H9 (cell line): ENCODE measurements at regions not wholly inside any gene's neighbourhood (a gene's known extent, or its start where the extent isn't known, plus 50 kb on each side); places are given as distances from the start of the nearest gene placed in this dataset.
A peak's percentile ranks its signal among the peaks of the same experiment; 100 is the strongest.

ENCODE experiments used
- DNase-seq: peaks from one replicate; pipeline ENCODE4 v3.0.0-alpha.2; 2017
- H2AFZ ChIP-seq: one replicate; pipeline ENCODE4 v1.6.1; 2013; ENCODE audit warnings: mild to moderate bottlenecking, low read length, control low read depth, moderate library complexity
- H2AK5ac ChIP-seq: 2 replicates; pipeline ENCODE4 v1.6.1; 2013; ENCODE audit warnings: low read length, control low read depth, mixed read lengths; ENCODE audit not compliant: insufficient read length
- H2BK120ac ChIP-seq: one replicate; pipeline ENCODE4 v1.6.1; 2013; ENCODE audit warnings: low read depth, mild to moderate bottlenecking, low read length, control low read depth, inconsistent platforms; ENCODE audit not compliant: poor library complexity, severe bottlenecking
- H2BK12ac ChIP-seq: 2 replicates; pipeline ENCODE4 v1.6.1; 2013; ENCODE audit warnings: low read length, control low read depth, mixed read lengths, low read depth; ENCODE audit not compliant: insufficient read length
- H2BK15ac ChIP-seq: 2 replicates; pipeline ENCODE4 v1.6.1; 2013; ENCODE audit warnings: low read depth, low read length, control low read depth
- H2BK20ac ChIP-seq: one replicate; pipeline ENCODE4 v1.6.1; 2013; ENCODE audit warnings: low read depth, mild to moderate bottlenecking, low read length, control low read depth, inconsistent platforms; ENCODE audit not compliant: poor library complexity, severe bottlenecking
- H2BK5ac ChIP-seq: 2 replicates; pipeline ENCODE4 v1.6.1; 2013; ENCODE audit warnings: low read length, control low read depth, mixed read lengths; ENCODE audit not compliant: insufficient read length
- H3K14ac ChIP-seq: 2 replicates; pipeline ENCODE4 v1.6.1; 2013; ENCODE audit warnings: low read length, control low read depth; ENCODE audit not compliant: insufficient read depth
- H3K18ac ChIP-seq: 2 replicates; pipeline ENCODE4 v1.6.1; 2013; ENCODE audit warnings: low read depth, mild to moderate bottlenecking, mixed read lengths, low read length, control low read depth; ENCODE audit not compliant: insufficient read length
- H3K23ac ChIP-seq: 2 replicates; pipeline ENCODE4 v1.6.1; 2013; ENCODE audit warnings: low read length, control low read depth, mixed read lengths, low read depth; ENCODE audit not compliant: insufficient read length
- H3K23me2 ChIP-seq: 2 replicates; pipeline ENCODE4 v1.6.1; 2013; ENCODE audit warnings: low read depth, mild to moderate bottlenecking, mixed read lengths, low read length, control low read depth; ENCODE audit not compliant: insufficient read length, poor library complexity, severe bottlenecking
- H3K27ac ChIP-seq: 2 replicates; pipeline ENCODE4 v1.5.1; 2013; ENCODE audit warnings: low read length, control low read depth, mixed read lengths, low read depth; ENCODE audit not compliant: insufficient read length
- H3K27me3 ChIP-seq: 2 replicates; pipeline ENCODE4 v1.6.1; 2013; ENCODE audit warnings: low read length, control low read depth, inconsistent platforms; ENCODE audit not compliant: insufficient read depth
- H3K4ac ChIP-seq: 2 replicates; pipeline ENCODE4 v1.6.1; 2013; ENCODE audit warnings: low read depth, mild to moderate bottlenecking, control low read depth, inconsistent platforms, low read length, moderate library complexity
- H3K4me1 ChIP-seq: 2 replicates; pipeline ENCODE4 v1.6.1; 2013; ENCODE audit warnings: low read length, control low read depth, inconsistent platforms; ENCODE audit not compliant: insufficient read depth
- H3K4me2 ChIP-seq: 2 replicates; pipeline ENCODE4 v1.6.1; 2013; ENCODE audit warnings: low read length, control low read depth, mixed read lengths; ENCODE audit not compliant: insufficient read length, insufficient read depth
- H3K56ac ChIP-seq: 2 replicates; pipeline ENCODE4 v1.6.1; 2013; ENCODE audit warnings: low read depth, mild to moderate bottlenecking, mixed read lengths, low read length, control low read depth; ENCODE audit not compliant: insufficient read length
- H3K79me1 ChIP-seq: 2 replicates; pipeline ENCODE4 v1.6.1; 2013; ENCODE audit warnings: low read depth, mild to moderate bottlenecking, moderate library complexity, low read length, control low read depth, inconsistent platforms; ENCODE audit not compliant: insufficient read depth, poor library complexity, severe bottlenecking
- H3K79me2 ChIP-seq: 2 replicates; pipeline ENCODE4 v1.6.1; 2013; ENCODE audit warnings: low read length, control low read depth, inconsistent platforms; ENCODE audit not compliant: insufficient read depth
- H3K9ac ChIP-seq: 2 replicates; pipeline ENCODE4 v1.6.1; 2013; ENCODE audit warnings: low read length, control low read depth, mixed read lengths; ENCODE audit not compliant: insufficient read length; ENCODE audit errors: extremely low read depth
- H3K9me3 ChIP-seq: one replicate; pipeline ENCODE4 v1.6.1; 2013; ENCODE audit warnings: low read depth, low read length, inconsistent platforms; ENCODE audit not compliant: control insufficient read depth
- H3T11ph ChIP-seq: one replicate; pipeline ENCODE4 v1.6.1; 2013; ENCODE audit warnings: mild to moderate bottlenecking, low read length, control low read depth, inconsistent platforms
- H4K20me1 ChIP-seq: one replicate; pipeline ENCODE4 v1.6.1; 2013; ENCODE audit not compliant: control insufficient read depth, insufficient read length, insufficient read depth
- H4K5ac ChIP-seq: 2 replicates; pipeline ENCODE4 v1.6.1; 2013; ENCODE audit warnings: low read depth, mild to moderate bottlenecking, mixed read lengths, low read length, control low read depth; ENCODE audit not compliant: insufficient read length
- H4K8ac ChIP-seq: replicated peaks from 2 replicates; pipeline ENCODE4 v1.6.1; 2013; ENCODE audit warnings: low read length, control low read depth, mixed read lengths, low read depth; ENCODE audit not compliant: insufficient read length
- H4K91ac ChIP-seq: 2 replicates; pipeline ENCODE4 v1.6.1; 2013; ENCODE audit warnings: low read depth, mild to moderate bottlenecking, moderate library complexity, mixed read lengths, low read length, control low read depth; ENCODE audit not compliant: insufficient read length
- H3K27ac Mint-ChIP-seq, 3 experiments: 2 replicates in 2 of 3; 3 replicates in 1 of 3; pipeline ENCODE4 v1.8.0; 2020 to 2021; ENCODE audit warnings: mixed read lengths in 3 of 3, mild to moderate bottlenecking in 1 of 3, moderate library complexity in 1 of 3
- H3K27me3 Mint-ChIP-seq: 2 replicates; pipeline ENCODE4 v1.8.0; 2021; ENCODE audit warnings: low read depth, mild to moderate bottlenecking, moderate library complexity, mixed read lengths
- H3K36me3 Mint-ChIP-seq, 3 experiments: 2 replicates in 2 of 3; 3 replicates in 1 of 3; pipeline ENCODE4 v1.8.0; 2020 to 2021; ENCODE audit warnings: low read depth in 3 of 3, mixed read lengths in 3 of 3; ENCODE audit not compliant: insufficient read depth in 1 of 3
- H3K4me1 Mint-ChIP-seq, 2 experiments: 2 replicates each; pipeline ENCODE4 v1.8.0; 2020; ENCODE audit warnings: mixed read lengths in 2 of 2
- H3K4me3 Mint-ChIP-seq, 2 experiments: 2 replicates in 1 of 2; 3 replicates in 1 of 2; pipeline ENCODE4 v1.8.0; 2020 to 2021; ENCODE audit warnings: mild to moderate bottlenecking in 2 of 2, mixed read lengths in 2 of 2, moderate library complexity in 1 of 2
- H3K9me3 Mint-ChIP-seq, 2 experiments: 2 replicates in 1 of 2; 3 replicates in 1 of 2; pipeline ENCODE4 v1.8.0; 2020; ENCODE audit warnings: mild to moderate bottlenecking in 2 of 2, mixed read lengths in 2 of 2, moderate library complexity in 1 of 2
- WGBS: extraction: QIAGEN DNeasy Blood & Tissue Kit; methylation state at CpG from one replicate; pipeline ENCODE4 v1.1.7; 2013; ENCODE audit warnings: missing lambda C conversion rate, low lambda C conversion rate, mixed read lengths; ENCODE audit not compliant: insufficient read length; ENCODE audit errors: extremely low coverage; 5-methylcytosine and 5-hydroxymethylcytosine counted together
- TF ChIP-seq, protein P1 (sequence below): fragments of 200-600 bp; sonication (generic); conservative IDR thresholded peaks from 3 replicates; pipeline ENCODE4 v1.8.0; 2021; ENCODE audit warnings: antibody characterized with exemption, mild to moderate bottlenecking

DNA sequence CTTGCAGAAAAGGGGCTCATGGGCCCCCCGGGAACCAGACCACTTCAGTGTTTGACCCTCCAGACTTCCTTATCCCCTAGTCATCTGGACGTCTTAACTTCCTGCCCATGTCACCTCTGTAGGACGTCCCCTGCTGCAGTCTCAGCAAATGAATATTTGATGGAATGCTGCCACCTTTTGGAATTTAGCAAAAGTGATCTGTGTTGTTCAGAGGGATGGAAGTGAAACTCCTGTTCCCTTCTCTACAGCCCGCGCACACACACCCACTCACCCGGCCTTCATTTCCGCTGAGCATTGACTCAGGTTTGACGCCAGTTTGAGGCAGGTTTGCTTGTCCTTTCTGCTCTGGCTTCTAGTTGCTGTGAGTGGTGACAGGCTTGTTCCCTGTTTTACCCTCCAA, 507.2 kb upstream of the EEF2KMT start:
- DNase-seq, result no peak
- H3K36me3 Mint-ChIP-seq, result no peaks in the 10 kb centered on the region; a peak in 1 of 7 replicates

More for the DNA sequence above, 507.2 kb upstream of the EEF2KMT start:
- H3K9me3 Mint-ChIP-seq, result no peaks in the 10 kb centered on the region
- H3K4ac ChIP-seq, result no peak overlapping the region
- 0 out of 2 replicates have a peak, but pooled peaks cover 4% of the 10 kb centered on the region for H3K4me1 ChIP-seq
- H3K79me1 ChIP-seq, result no peaks in the 10 kb centered on the region
- no peak overlapping the region for H3K9ac ChIP-seq
- H3K27me3 ChIP-seq, result no peaks in the 10 kb centered on the region
- TF ChIP-seq, protein P1, sequence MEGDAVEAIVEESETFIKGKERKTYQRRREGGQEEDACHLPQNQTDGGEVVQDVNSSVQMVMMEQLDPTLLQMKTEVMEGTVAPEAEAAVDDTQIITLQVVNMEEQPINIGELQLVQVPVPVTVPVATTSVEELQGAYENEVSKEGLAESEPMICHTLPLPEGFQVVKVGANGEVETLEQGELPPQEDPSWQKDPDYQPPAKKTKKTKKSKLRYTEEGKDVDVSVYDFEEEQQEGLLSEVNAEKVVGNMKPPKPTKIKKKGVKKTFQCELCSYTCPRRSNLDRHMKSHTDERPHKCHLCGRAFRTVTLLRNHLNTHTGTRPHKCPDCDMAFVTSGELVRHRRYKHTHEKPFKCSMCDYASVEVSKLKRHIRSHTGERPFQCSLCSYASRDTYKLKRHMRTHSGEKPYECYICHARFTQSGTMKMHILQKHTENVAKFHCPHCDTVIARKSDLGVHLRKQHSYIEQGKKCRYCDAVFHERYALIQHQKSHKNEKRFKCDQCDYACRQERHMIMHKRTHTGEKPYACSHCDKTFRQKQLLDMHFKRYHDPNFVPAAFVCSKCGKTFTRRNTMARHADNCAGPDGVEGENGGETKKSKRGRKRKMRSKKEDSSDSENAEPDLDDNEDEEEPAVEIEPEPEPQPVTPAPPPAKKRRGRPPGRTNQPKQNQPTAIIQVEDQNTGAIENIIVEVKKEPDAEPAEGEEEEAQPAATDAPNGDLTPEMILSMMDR, result peak; percentile 67
- no peak overlapping the region for H3K23ac ChIP-seq
- no peaks in the 10 kb centered on the region for H3K79me2 ChIP-seq
- H3K27ac ChIP-seq, result no peak overlapping the region
- no peak overlapping the region for H2BK12ac ChIP-seq
- H3K56ac ChIP-seq, result no peak overlapping the region
- H3T11ph ChIP-seq, result no peak overlapping the region
- H3K9me3 ChIP-seq, result no peaks in the 10 kb centered on the region
- H2BK5ac ChIP-seq, result no peak overlapping the region
- H3K4me3 Mint-ChIP-seq, result no peak overlapping the region
- H4K8ac ChIP-seq, result no peak overlapping the region
- H3K27me3 Mint-ChIP-seq, result no peaks in the 10 kb centered on the region
- H4K5ac ChIP-seq, result no peak overlapping the region
- no peak overlapping the region for H3K14ac ChIP-seq
- H2AFZ ChIP-seq, result no peak overlapping the region
- no peak overlapping the region for H2AK5ac ChIP-seq
- no CpG with 5 or more reads among the region's 8 CpGs for WGBS
- H3K27ac Mint-ChIP-seq, result peak overlapping the region in 1 of 3 experiments; percentile 41; a peak in 1 of 7 replicates
- H4K20me1 ChIP-seq, result no peaks in the 10 kb centered on the region
- no peak overlapping the region for H2BK20ac ChIP-seq
- no peak overlapping the region for H2BK120ac ChIP-seq
- no peak overlapping the region for H2BK15ac ChIP-seq
- peaks cover 3 to 6% of the 10 kb centered on the region in 2 experiments for H3K4me1 Mint-ChIP-seq
- H3K18ac ChIP-seq, result no peak overlapping the region
- no peak overlapping the region for H4K91ac ChIP-seq
- no peaks in the 10 kb centered on the region for H3K23me2 ChIP-seq
- no peak overlapping the region for H3K4me2 ChIP-seq
